GM12878 (cell line): ENCODE measurements at regions not wholly inside any gene's neighbourhood (a gene's known extent, or its start where the extent isn't known, plus 50 kb on each side); places are given as distances from the start of the nearest gene placed in this dataset.

ENCODE experiments used
- CBFB ChIP-seq: IDR thresholded peaks from 2 replicates; pipeline ENCODE4 v1.6.1; 2016; ENCODE audit warnings: antibody characterized with exemption, low read depth
- CTCF ChIP-seq, 3 experiments: IDR thresholded peaks in 2 of 3; conservative IDR thresholded peaks in 1 of 3; 2 replicates each; pipeline ENCODE4 v1.5.1; 2011; ENCODE audit warnings: low read depth in 3 of 3, low read length in 3 of 3, mild to moderate bottlenecking in 3 of 3, control low read depth in 2 of 3, moderate library complexity in 2 of 3, inconsistent platforms in 1 of 3, mixed read lengths in 1 of 3; ENCODE audit not compliant: control insufficient read depth in 2 of 3, insufficient read depth in 1 of 3; ENCODE audit errors: extremely low read depth in 1 of 3
- EP300 ChIP-seq, 2 experiments: fragments of 150-350 bp in 1 of 2; IDR thresholded peaks; 2 replicates each; pipeline ENCODE4 v1.6.1; 2011 to 2012; ENCODE audit warnings: low read depth in 2 of 2, low read length in 2 of 2, borderline replicate concordance in 1 of 2, improper control_type of control experiment in 1 of 2, inconsistent platforms in 1 of 2; ENCODE audit not compliant: control insufficient read depth in 1 of 2
- JUND ChIP-seq: IDR thresholded peaks from 2 replicates; pipeline ENCODE4 v1.6.1; 2012; ENCODE audit warnings: low read depth, mild to moderate bottlenecking, low read length, improper control_type of control experiment, moderate library complexity
- MTA2 ChIP-seq: fragments of 450-650 bp; IDR thresholded peaks from 2 replicates; pipeline ENCODE4 v1.6.1; 2016; ENCODE audit warnings: low read depth, mild to moderate bottlenecking, moderate library complexity
- POLR2AphosphoS5 ChIP-seq: IDR thresholded peaks from 2 replicates; pipeline ENCODE4 v1.6.1; 2011; ENCODE audit warnings: mild to moderate bottlenecking, low read length, inconsistent platforms
- RCOR1 ChIP-seq: conservative IDR thresholded peaks from 2 replicates; pipeline ENCODE4 v1.6.1; 2012; ENCODE audit warnings: low read depth, low read length, improper control_type of control experiment
- SMAD1 ChIP-seq: fragments of 450-650 bp; IDR thresholded peaks from 2 replicates; pipeline ENCODE4 v1.6.1; 2018; ENCODE audit warnings: mild to moderate bottlenecking, low read depth; ENCODE audit not compliant: partially characterized antibody
- SMC3 ChIP-seq: IDR thresholded peaks from 2 replicates; pipeline ENCODE4 v1.6.1; 2011; ENCODE audit warnings: low read length, improper control_type of control experiment, borderline replicate concordance
- SP1 ChIP-seq: IDR thresholded peaks from one replicate; pipeline ENCODE4 v1.6.1; 2011; ENCODE audit warnings: low read depth, low read length
- TF ChIP-seq, protein P1 (sequence below): IDR thresholded peaks from 2 replicates; pipeline ENCODE4 v1.6.1; 2012; ENCODE audit warnings: low read depth, low read length, improper control_type of control experiment

GRCh38 chr2:122144884-122145283 lies 389.4 kb downstream of the TSN start:
- TF ChIP-seq RCOR1, result no peak
- no peak for TF ChIP-seq SMC3
- TF ChIP-seq SP1, result no peak
- TF ChIP-seq, protein P1, sequence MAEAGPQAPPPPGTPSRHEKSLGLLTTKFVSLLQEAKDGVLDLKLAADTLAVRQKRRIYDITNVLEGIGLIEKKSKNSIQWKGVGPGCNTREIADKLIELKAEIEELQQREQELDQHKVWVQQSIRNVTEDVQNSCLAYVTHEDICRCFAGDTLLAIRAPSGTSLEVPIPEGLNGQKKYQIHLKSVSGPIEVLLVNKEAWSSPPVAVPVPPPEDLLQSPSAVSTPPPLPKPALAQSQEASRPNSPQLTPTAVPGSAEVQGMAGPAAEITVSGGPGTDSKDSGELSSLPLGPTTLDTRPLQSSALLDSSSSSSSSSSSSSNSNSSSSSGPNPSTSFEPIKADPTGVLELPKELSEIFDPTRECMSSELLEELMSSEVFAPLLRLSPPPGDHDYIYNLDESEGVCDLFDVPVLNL, result no peak
- TF ChIP-seq POLR2AphosphoS5, result no peak
- TF ChIP-seq JUND, result no peak
- no peak for TF ChIP-seq SMAD1
- no peak for TF ChIP-seq MTA2
- no peak for TF ChIP-seq CBFB
- TF ChIP-seq EP300 (IDR thresholded peaks at IDR 0.05; ENCODE audit: borderline replicate concordance in 1 of 2, control insufficient read depth in 1 of 2, low read depth in 2 of 2, low read length in 2 of 2), result no peak
- TF ChIP-seq CTCF (IDR thresholded peaks at IDR 0.05 in 2 of 3, conservative IDR thresholded peaks at IDR 0.05 in 1 of 3; ENCODE audit: control insufficient read depth in 2 of 3, extremely low read depth in 1 of 3, insufficient read depth in 1 of 3, low read depth in 3 of 3, low read length in 3 of 3), result no peak
